Astrocyte (in vitro differentiated cells and primary cell): ENCODE measurements at regions not wholly inside any gene's neighbourhood (a gene's known extent, or its start where the extent isn't known, plus 50 kb on each side); places are given as distances from the start of the nearest gene placed in this dataset.

Experiments
- DNase-seq: peaks from one replicate; pipeline ENCODE4 v3.0.0-alpha.2; 2010; ENCODE audit warnings: low read depth
- FAIRE-seq: peaks from 2 replicates; lab custom pipeline; 2011; peaks lifted over from hg19 to GRCh38; lab: Jason Lieb, UNC
- H2AFZ ChIP-seq: 2 replicates; pipeline ENCODE4 v1.6.0; 2012; ENCODE audit warnings: low read depth, low read length, inconsistent platforms
- H3K27ac ChIP-seq: 2 replicates; pipeline ENCODE4 v1.5.1; 2011; ENCODE audit warnings: low read depth, low read length, inconsistent platforms
- H3K27me3 ChIP-seq: 2 replicates; pipeline ENCODE4 v1.6.0; 2011; ENCODE audit warnings: low read length, inconsistent platforms; ENCODE audit not compliant: insufficient read depth
- H3K36me3 ChIP-seq: 2 replicates; pipeline ENCODE4 v1.5.1; 2011; ENCODE audit warnings: low read length, inconsistent platforms; ENCODE audit not compliant: insufficient read depth
- H3K4me1 ChIP-seq: 2 replicates; pipeline ENCODE4 v1.5.1; 2011; ENCODE audit warnings: low read length, inconsistent platforms; ENCODE audit not compliant: insufficient read depth
- H3K4me2 ChIP-seq: 2 replicates; pipeline ENCODE4 v1.6.0; 2012; ENCODE audit warnings: low read length, inconsistent platforms
- H3K4me3 ChIP-seq: 2 replicates; pipeline ENCODE4 v1.5.1; 2011; ENCODE audit warnings: low read depth, mild to moderate bottlenecking, low read length, inconsistent platforms; ENCODE audit not compliant: insufficient read depth
- H3K79me2 ChIP-seq: 2 replicates; pipeline ENCODE4 v1.6.0; 2012; ENCODE audit warnings: mild to moderate bottlenecking, low read length, inconsistent platforms; ENCODE audit not compliant: insufficient read depth
- H3K9ac ChIP-seq: 2 replicates; pipeline ENCODE4 v1.6.0; 2012; ENCODE audit warnings: mild to moderate bottlenecking, low read length, inconsistent platforms
- H3K9me3 ChIP-seq: 2 replicates; pipeline ENCODE4 v1.5.1; 2012; ENCODE audit warnings: low read depth, mild to moderate bottlenecking, low read length, inconsistent platforms; ENCODE audit not compliant: insufficient read depth
- H4K20me1 ChIP-seq: 2 replicates; pipeline ENCODE4 v1.6.0; 2012; ENCODE audit warnings: low read length, inconsistent platforms; ENCODE audit not compliant: insufficient read depth
- H3K27ac Mint-ChIP-seq: one replicate; pipeline ENCODE4 v1.8.0; 2021; ENCODE audit warnings: mild to moderate bottlenecking, mixed read lengths; ENCODE audit not compliant: unreplicated experiment
- H3K27me3 Mint-ChIP-seq: one replicate; pipeline ENCODE4 v1.8.0; 2021; ENCODE audit warnings: low read depth, mixed read lengths; ENCODE audit not compliant: unreplicated experiment
- H3K36me3 Mint-ChIP-seq: one replicate; pipeline ENCODE4 v1.8.0; 2021; ENCODE audit warnings: low read depth, mixed read lengths; ENCODE audit not compliant: unreplicated experiment
- H3K4me1 Mint-ChIP-seq: one replicate; pipeline ENCODE4 v1.8.0; 2021; ENCODE audit warnings: low read depth, mixed read lengths; ENCODE audit not compliant: unreplicated experiment
- H3K4me3 Mint-ChIP-seq: one replicate; pipeline ENCODE4 v1.8.0; 2021; ENCODE audit warnings: mild to moderate bottlenecking, moderate library complexity, mixed read lengths; ENCODE audit not compliant: unreplicated experiment
- H3K9me3 Mint-ChIP-seq: one replicate; pipeline ENCODE4 v1.8.0; 2021; ENCODE audit warnings: mild to moderate bottlenecking, mixed read lengths; ENCODE audit not compliant: unreplicated experiment
- CTCF ChIP-seq: IDR thresholded peaks from 2 replicates; pipeline ENCODE4 v1.5.1; 2011; ENCODE audit warnings: low read depth, mild to moderate bottlenecking, inconsistent platforms, low read length, moderate library complexity; ENCODE audit not compliant: insufficient read depth
- EZH2 ChIP-seq: IDR thresholded peaks from 2 replicates; pipeline ENCODE4 v1.6.1; 2012; ENCODE audit warnings: mild to moderate bottlenecking, low read length, inconsistent platforms; ENCODE audit not compliant: insufficient read depth

GRCh38 chr5:35294017-35294416, 63.7 kb upstream of the PRLR start:
- Mint-ChIP-seq H3K9me3 (no peaks in the 10 kb centered on the region), H3K36me3 (no peaks in the 10 kb centered on the region), H3K27me3 (no peaks in the 10 kb centered on the region), H3K4me3 (no peak overlapping the region), H3K27ac (no peak overlapping the region), H3K4me1 (no peaks in the 10 kb centered on the region)
- H3K4me3 ChIP-seq = no peak overlapping the region
- DNase-seq (no peak), FAIRE-seq (no peak)
- H3K9me3 ChIP-seq = no peaks in the 10 kb centered on the region
- no peak overlapping the region for H3K27ac ChIP-seq
- H3K36me3 ChIP-seq = no peaks in the 10 kb centered on the region
- H3K79me2 ChIP-seq = no peaks in the 10 kb centered on the region
- no peaks in the 10 kb centered on the region for H4K20me1 ChIP-seq
- H3K9ac ChIP-seq = no peak overlapping the region
- no peaks in the 10 kb centered on the region for H3K27me3 ChIP-seq
- H2AFZ ChIP-seq = no peak overlapping the region
- H3K4me2 ChIP-seq = no peak overlapping the region
- H3K4me1 ChIP-seq = no peaks in the 10 kb centered on the region
- TF ChIP-seq EZH2 (no peak), CTCF (no peak)

GRCh38 chr5:35285435-35285834, 55.1 kb upstream of the PRLR start:
- H3K36me3 Mint-ChIP-seq = no peaks in the 10 kb centered on the region
- no peak overlapping the region for H3K9ac ChIP-seq
- H3K9me3 ChIP-seq = no peaks in the 10 kb centered on the region
- H3K27ac ChIP-seq = no peak overlapping the region
- H3K4me3 Mint-ChIP-seq = no peak overlapping the region
- no peaks in the 10 kb centered on the region for H3K79me2 ChIP-seq
- no peaks in the 10 kb centered on the region for H3K4me1 Mint-ChIP-seq
- H3K4me3 ChIP-seq = no peak overlapping the region
- H3K4me2 ChIP-seq = no peak overlapping the region
- DNase-seq = no peak
- H3K36me3 ChIP-seq = no peaks in the 10 kb centered on the region
- H3K4me1 ChIP-seq = no peaks in the 10 kb centered on the region
- no peak overlapping the region for H2AFZ ChIP-seq
- no peak for FAIRE-seq
- no peak overlapping the region for H3K27ac Mint-ChIP-seq
- no peaks in the 10 kb centered on the region for H3K27me3 ChIP-seq
- TF ChIP-seq CTCF (no peak), EZH2 (no peak)
- no peaks in the 10 kb centered on the region for H4K20me1 ChIP-seq
- H3K9me3 Mint-ChIP-seq = no peaks in the 10 kb centered on the region
- H3K27me3 Mint-ChIP-seq = no peaks in the 10 kb centered on the region

- Histone ChIP-seq H3K4me1 (no peaks in the 10 kb centered on the region), H2AFZ (no peak overlapping the region), H3K27me3 (no peaks in the 10 kb centered on the region), H3K36me3 (no peaks in the 10 kb centered on the region), H3K4me2 (no peak overlapping the region), H3K9me3 (no peaks in the 10 kb centered on the region), H4K20me1 (no peaks in the 10 kb centered on the region), H3K79me2 (no peaks in the 10 kb centered on the region), H3K27ac (no peak overlapping the region), H3K9ac (no peak overlapping the region), H3K4me3 (no peak overlapping the region)
- TF ChIP-seq CTCF = no peak
- H3K36me3 Mint-ChIP-seq = no peaks in the 10 kb centered on the region
- DNase-seq = no peak
- no peak for FAIRE-seq
- no peaks in the 10 kb centered on the region for H3K4me1 Mint-ChIP-seq
- no peaks in the 10 kb centered on the region for H3K27me3 Mint-ChIP-seq
- no peaks in the 10 kb centered on the region for H3K9me3 Mint-ChIP-seq
- no peak overlapping the region for H3K27ac Mint-ChIP-seq
- no peak overlapping the region for H3K4me3 Mint-ChIP-seq
These were observed 54.7 kb upstream of the PRLR start for GRCh38 chr5:35285011-35285410.
